Tibial nerve (tissue), 4 donors: ENCODE measurements at regions not wholly inside any gene's neighbourhood (a gene's known extent, or its start where the extent isn't known, plus 50 kb on each side); places are given as distances from the start of the nearest gene placed in this dataset.
"Not testable (repeated sequence)": the region's sequence is repeated elsewhere in the genome, so short reads cannot be mapped to it uniquely, and the experiment has no call there.

Experiments
- DNase-seq, 2 donors: peaks; one replicate each; pipeline ENCODE4 v3.0.0-alpha.2; 2019; ENCODE audit warnings: low spot score in 2 of 2
- H3K27ac ChIP-seq, 4 donors: fragments of 200-600 bp; sonication (generic) in 3 of 4; one replicate each; pipeline ENCODE4 v1.5.1; 2017 to 2019; ENCODE audit warnings: mild to moderate bottlenecking in 1 of 4
- H3K27me3 ChIP-seq, 2 donors: fragments of 200-600 bp; sonication (generic) in 1 of 2; one replicate each; pipeline versions ENCODE4 v1.5.1 to v1.6.0; 2017 to 2019
- H3K36me3 ChIP-seq, 3 donors: fragments of 200-600 bp; sonication (generic); one replicate each; pipeline ENCODE4 v1.5.1; 2018 to 2019
- H3K4me1 ChIP-seq, 4 donors: fragments of 200-600 bp; sonication (generic) in 3 of 4; one replicate each; pipeline ENCODE4 v1.5.1; 2017 to 2019
- H3K4me3 ChIP-seq, 4 donors: fragments of 200-600 bp; sonication (generic) in 3 of 4; one replicate each; pipeline ENCODE4 v1.5.1; 2017 to 2019; ENCODE audit warnings: mild to moderate bottlenecking in 1 of 4, moderate library complexity in 1 of 4
- H3K9me3 ChIP-seq, 4 donors: fragments of 200-600 bp; sonication (generic) in 3 of 4; one replicate each; pipeline ENCODE4 v1.5.1; 2017 to 2019
- EP300 ChIP-seq, 2 donors: sonication (generic); formaldehyde crosslinking; IDR thresholded peaks; one replicate each; pipeline ENCODE4 v1.6.1; 2017; ENCODE audit warnings: antibody characterized with exemption in 2 of 2, mild to moderate bottlenecking in 1 of 2
- POLR2A ChIP-seq, 2 donors: fragments of 450-650 bp; IDR thresholded peaks; one replicate each; pipeline ENCODE4 v1.6.1; 2017; ENCODE audit warnings: antibody characterized with exemption in 2 of 2, mild to moderate bottlenecking in 2 of 2, moderate library complexity in 2 of 2
- WGBS, 2 donors: methylation state at CpG; one replicate each; pipeline ENCODE4 v1.1.5; 2018; 5-methylcytosine and 5-hydroxymethylcytosine counted together
- TF ChIP-seq, protein P1 (sequence below), 5 experiments: fragments of 200-600 bp in 3 of 5; fragments of 450-650 bp in 2 of 5; sonication (generic) in 3 of 5; IDR thresholded peaks; one replicate each; pipeline ENCODE4 v1.5.1; 2016 to 2019; ENCODE audit warnings: antibody characterized with exemption in 5 of 5, mild to moderate bottlenecking in 3 of 5, moderate library complexity in 2 of 5

DNA sequence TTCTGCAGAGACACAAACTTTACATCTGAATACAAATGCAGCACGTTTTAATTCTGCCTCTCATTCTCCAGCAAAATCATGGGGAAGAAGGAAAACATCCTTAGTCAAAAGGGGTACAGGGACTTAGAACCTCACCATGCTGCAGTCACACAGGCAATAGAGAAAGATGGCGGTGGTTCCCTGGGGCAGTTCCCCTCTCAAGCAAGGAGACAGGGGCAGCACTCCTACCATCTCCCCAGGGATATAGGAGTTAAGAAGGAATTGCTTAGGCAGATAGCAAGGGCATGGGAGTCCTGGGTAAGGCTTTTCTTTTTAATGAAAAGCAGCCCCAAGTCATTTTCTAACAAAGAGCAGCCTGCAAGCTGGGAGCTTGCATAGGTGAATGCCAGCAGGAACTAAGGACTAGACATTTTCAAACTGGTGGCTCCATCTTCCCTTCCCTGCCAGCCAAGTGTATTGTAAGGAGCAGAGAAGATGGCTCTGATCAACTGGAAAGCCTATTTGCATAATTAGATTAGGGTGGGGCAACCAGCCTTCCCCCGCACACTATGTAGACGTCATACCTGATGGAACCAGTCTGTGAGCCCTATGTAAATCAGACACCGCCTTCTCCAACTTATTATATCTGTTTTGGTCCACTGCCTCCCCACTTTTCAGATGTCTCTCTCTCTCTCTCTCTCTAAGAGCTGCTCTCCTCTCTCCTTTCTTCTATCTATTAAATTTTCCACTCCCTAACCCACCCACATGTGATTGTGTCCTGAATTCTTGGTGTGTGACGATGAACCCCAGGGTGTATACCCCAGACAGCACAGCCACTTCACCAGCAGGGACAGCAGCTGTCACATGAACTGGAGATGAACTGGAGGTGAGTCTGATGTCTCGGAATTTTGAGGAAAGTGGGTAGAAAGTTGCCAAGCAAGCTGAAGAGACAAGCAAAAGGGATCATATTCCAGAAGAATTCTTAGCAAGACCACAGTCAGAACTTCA is 514.5 kb downstream of the IRS2 start:
- Histone ChIP-seq H3K9me3 (no peaks in the 10 kb centered on the region), H3K4me3 (no peak overlapping the region), H3K36me3 (no peaks in the 10 kb centered on the region), H3K4me1 (no peaks in the 10 kb centered on the region), H3K27me3 (no peaks in the 10 kb centered on the region), H3K27ac (no peak overlapping the region)
- 88 to 90% methylated on average over 7 of the region's 7 CpGs for WGBS, 2 donors
- DNase-seq = no peak
- TF ChIP-seq, protein P1, sequence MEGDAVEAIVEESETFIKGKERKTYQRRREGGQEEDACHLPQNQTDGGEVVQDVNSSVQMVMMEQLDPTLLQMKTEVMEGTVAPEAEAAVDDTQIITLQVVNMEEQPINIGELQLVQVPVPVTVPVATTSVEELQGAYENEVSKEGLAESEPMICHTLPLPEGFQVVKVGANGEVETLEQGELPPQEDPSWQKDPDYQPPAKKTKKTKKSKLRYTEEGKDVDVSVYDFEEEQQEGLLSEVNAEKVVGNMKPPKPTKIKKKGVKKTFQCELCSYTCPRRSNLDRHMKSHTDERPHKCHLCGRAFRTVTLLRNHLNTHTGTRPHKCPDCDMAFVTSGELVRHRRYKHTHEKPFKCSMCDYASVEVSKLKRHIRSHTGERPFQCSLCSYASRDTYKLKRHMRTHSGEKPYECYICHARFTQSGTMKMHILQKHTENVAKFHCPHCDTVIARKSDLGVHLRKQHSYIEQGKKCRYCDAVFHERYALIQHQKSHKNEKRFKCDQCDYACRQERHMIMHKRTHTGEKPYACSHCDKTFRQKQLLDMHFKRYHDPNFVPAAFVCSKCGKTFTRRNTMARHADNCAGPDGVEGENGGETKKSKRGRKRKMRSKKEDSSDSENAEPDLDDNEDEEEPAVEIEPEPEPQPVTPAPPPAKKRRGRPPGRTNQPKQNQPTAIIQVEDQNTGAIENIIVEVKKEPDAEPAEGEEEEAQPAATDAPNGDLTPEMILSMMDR (IDR thresholded peaks at IDR 0.05) = no peak
- TF ChIP-seq EP300 (IDR thresholded peaks at IDR 0.05) (no peak), POLR2A (IDR thresholded peaks at IDR 0.05) (no peak)

DNA sequence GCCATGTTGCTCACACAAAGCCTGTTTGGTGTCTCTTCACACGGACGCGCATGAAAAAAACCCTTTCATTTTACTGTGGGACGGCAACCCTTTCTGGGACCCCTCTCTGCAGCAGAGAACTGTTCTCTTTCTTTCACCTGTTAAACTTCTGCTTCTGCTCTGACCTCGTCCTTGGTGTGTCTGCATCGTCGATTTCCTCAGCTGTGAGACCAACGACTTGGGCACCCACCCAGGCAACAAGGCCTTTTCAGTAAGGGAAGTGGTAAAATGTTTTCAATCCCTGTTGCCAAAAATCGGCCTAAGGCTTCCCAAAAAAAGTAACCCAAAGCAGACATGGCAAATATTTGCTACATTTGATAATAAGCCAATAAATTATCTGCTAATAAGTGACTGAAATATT is 515.3 kb downstream of the IRS2 start:
- no peaks in the 10 kb centered on the region for H3K9me3 ChIP-seq
- no peak overlapping the region for H3K4me3 ChIP-seq
- no peaks in the 10 kb centered on the region for H3K36me3 ChIP-seq
- no peak for DNase-seq
- no peaks in the 10 kb centered on the region for H3K27me3 ChIP-seq
- H3K27ac ChIP-seq = no peak overlapping the region
- 61 to 65% methylated on average over 9 of the region's 9 CpGs for WGBS, 2 donors
- H3K4me1 ChIP-seq = no peaks in the 10 kb centered on the region
- TF ChIP-seq POLR2A (IDR thresholded peaks at IDR 0.05) (no peak), EP300 (IDR thresholded peaks at IDR 0.05) (no peak)
- TF ChIP-seq, protein P1 (IDR thresholded peaks at IDR 0.05) = no peak

DNA sequence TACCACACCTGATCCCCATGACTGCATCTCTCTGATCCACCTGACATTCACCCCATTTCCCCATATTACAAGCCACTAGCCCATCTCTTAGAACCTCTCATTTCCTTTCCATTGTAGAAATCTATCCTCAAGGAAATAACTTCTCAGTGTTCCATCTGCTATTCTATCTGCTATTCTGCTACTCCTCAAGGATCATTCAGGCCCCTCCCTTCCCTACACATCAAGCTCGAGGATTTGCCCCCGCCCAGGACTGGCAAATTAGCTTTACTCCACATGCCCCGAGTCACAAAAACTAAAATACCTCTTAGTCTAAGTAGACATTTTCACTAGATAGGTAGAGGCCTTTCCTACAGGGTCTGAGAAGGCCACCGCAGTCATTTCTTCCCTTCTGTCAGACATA is 517.0 kb downstream of the IRS2 start:
- 84 to 90% methylated on average over 4 of the region's 4 CpGs for WGBS, 2 donors
- not testable (repeated sequence) for DNase-seq, H3K9me3 ChIP-seq, H3K27ac ChIP-seq, H3K4me3 ChIP-seq, H3K27me3 ChIP-seq, H3K4me1 ChIP-seq, H3K36me3 ChIP-seq

DNA sequence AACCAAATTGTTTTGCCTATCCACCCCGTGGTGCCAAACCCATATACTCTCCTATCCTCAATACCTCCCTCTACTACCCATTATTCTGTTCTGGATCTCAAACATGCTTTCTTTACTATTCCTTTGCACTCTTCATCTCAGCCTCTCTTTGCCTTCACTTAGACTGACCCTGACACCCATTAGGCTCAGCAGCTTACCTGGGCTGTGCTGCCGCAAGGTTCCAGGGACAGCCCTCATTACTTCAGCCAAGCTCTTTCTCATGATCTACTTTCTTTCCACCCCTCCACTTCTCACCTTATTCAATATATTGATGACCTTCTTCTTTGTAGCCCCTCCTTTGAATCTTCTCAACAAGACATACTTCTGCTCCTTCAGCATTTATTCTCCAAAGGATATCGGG is 517.9 kb downstream of the IRS2 start:
- H3K4me1 ChIP-seq, H3K9me3 ChIP-seq, H3K27ac ChIP-seq, H3K27me3 ChIP-seq, H3K36me3 ChIP-seq, DNase-seq: not testable (repeated sequence)
- WGBS, 2 donors = 90 to 95% methylated on average over 3 of the region's 3 CpGs
- H3K4me3 ChIP-seq = peak overlapping the region in 1 of 4 donors; percentile 30

DNA sequence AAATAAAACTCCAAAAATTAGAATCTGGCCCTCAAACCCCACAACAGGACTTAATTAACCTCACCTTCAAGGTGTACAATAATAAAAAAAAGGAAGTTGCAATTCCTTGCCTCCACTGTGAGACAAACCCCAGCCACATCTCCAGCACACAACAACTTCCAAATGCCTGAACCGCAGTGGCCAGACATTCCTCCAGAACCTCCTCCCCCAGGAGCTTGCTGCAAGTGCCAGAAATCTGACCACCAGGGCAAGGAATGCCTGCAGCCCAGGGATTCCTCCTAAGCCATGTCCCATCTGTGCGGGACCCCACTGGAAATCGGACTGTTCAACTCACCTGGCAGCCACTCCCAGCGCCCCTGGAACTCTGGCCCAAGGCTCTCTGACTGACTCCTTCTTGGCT is 519.0 kb downstream of the IRS2 start:
- not testable (repeated sequence) for H3K27me3 ChIP-seq, H3K36me3 ChIP-seq
- WGBS, 2 donors = 76 to 79% methylated on average over 4 of the region's 4 CpGs

DNA sequence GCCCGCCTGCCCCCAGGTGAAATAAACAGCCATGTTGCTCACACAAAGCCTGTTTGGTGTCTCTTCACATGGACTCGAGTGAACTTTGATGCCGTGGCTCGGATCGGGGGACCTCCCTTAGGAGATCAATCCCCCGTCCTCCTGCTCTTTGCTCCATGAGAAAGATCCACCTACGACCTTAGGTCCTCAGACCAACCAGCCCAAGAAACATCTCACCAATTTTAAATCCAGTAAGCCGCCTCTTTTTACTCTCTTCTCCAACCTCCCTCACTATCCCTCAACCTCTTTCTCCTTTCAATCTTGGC is 521.0 kb downstream of the IRS2 start:
- not testable (repeated sequence) for H3K27me3 ChIP-seq, H3K4me3 ChIP-seq, H3K9me3 ChIP-seq, H3K4me1 ChIP-seq, DNase-seq, H3K36me3 ChIP-seq, H3K27ac ChIP-seq
- WGBS, 2 donors = 79 to 81% methylated on average over 8 of the region's 8 CpGs

More for the DNA sequence above, 519.0 kb downstream of the IRS2 start:
- not testable (repeated sequence) for H3K4me1 ChIP-seq, DNase-seq, H3K27ac ChIP-seq, H3K9me3 ChIP-seq
- peak overlapping the region in 1 of 4 donors; percentile 30 for H3K4me3 ChIP-seq

DNA sequence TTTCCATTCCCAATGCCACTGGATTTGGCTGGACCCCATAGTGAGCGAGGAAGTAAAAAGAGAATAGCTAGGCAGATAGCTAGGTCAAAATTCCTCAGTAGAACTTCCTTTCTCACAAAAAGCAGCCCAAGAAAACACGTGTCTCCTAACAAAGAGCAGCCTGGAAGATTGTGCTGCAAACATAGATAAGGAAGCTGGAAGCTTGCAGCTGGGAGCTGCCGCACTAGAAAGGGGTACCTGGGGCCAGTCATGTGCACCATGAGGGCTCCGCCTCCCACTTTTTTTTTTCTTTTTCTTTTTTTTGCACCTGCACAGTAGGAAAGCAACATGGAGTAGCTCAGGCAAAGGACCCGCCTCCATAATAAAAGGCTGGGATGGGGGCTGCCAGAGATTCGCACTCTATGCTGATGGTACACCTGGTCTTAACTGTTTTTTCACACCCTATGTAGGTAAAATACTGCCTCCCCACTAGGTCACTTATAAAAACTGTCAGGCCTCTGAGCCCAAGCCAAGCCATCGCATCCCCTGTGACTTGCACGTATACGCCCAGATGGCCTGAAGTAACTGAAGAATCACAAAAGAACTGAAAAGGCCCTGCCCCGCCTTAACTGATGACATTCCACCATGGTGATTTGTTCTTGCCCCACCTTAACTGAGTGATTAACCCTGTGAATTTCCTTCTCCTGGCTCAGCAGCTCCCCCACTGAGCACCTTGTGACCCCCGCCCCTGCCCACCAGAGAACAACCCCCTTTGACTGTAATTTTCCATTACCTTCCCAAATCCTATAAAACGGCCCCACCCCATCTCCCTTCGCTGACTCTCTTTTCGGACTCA is 521.6 kb downstream of the IRS2 start:
- DNase-seq, H3K27ac ChIP-seq, H3K36me3 ChIP-seq, H3K4me1 ChIP-seq, H3K4me3 ChIP-seq, H3K27me3 ChIP-seq, H3K9me3 ChIP-seq: not testable (repeated sequence)
- WGBS, 2 donors = 80 to 84% methylated on average over 11 to 14 of the region's 14 CpGs

DNA sequence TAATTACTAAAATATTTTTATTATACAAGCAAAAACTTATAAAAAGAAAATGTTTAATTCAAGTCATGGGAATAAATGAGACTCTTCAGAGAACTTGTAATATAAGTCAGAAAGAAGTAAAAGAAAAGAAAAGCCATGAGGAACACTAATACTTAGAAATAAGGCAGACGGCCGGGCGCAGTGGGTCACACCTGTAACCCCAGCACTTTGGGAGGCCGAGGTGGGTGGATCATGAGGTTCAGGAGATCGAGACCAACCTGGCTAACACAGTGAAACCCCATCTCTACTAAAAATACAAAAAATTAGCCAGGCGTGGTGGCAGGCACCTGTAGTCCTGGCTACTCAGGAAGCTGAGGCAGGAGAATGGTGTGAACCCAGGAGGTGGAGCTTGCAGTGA is 528.6 kb downstream of the IRS2 start:
- H3K27me3 ChIP-seq, H3K4me1 ChIP-seq, H3K4me3 ChIP-seq, DNase-seq, H3K36me3 ChIP-seq: not testable (repeated sequence)
- H3K9me3 ChIP-seq = peaks cover 0 to 12% (median 0%) of the 10 kb centered on the region in 4 donors
- 86 to 93% methylated on average over 6 of the region's 6 CpGs for WGBS, 2 donors
- H3K27ac ChIP-seq = peak overlapping the region in 1 of 4 donors; percentile 11
